ENCODE measurements at regions not wholly inside any gene's neighbourhood (a gene's known extent, or its start where the extent isn't known, plus 50 kb on each side); places are given as distances from the start of the nearest gene placed in this dataset.

GRCh38 chr4:23674694-23675093 lies 215.2 kb downstream of the PPARGC1A start:
- Mint-ChIP-seq H3K27me3 (peaks cover 13% of the 10 kb centered on the region), H3K4me3 (ENCODE audit: low read depth) (no peak overlapping the region), H3K27ac (no peak overlapping the region), H3K4me1 (ENCODE audit: low read depth) (no peaks in the 10 kb centered on the region), H3K36me3 (ENCODE audit: insufficient read depth) (no peaks in the 10 kb centered on the region), H3K9me3 (ENCODE audit: low read depth) (peaks cover 3% of the 10 kb centered on the region)
- no peak for DNase-seq (ENCODE audit: low spot score, unreplicated experiment)
- no peak for TF ChIP-seq CTCF (IDR thresholded peaks at IDR 0.05; ENCODE audit: unreplicated experiment)

- no peak overlapping the region for H3K4me3 Mint-ChIP-seq (ENCODE audit: low read depth)
- no peak overlapping the region for H3K27ac Mint-ChIP-seq
- H3K4me1 Mint-ChIP-seq (ENCODE audit: low read depth) = peaks cover 1% of the 10 kb centered on the region
- no peak for TF ChIP-seq CTCF (IDR thresholded peaks at IDR 0.05; ENCODE audit: unreplicated experiment)
- no peaks in the 10 kb centered on the region for H3K36me3 Mint-ChIP-seq (ENCODE audit: insufficient read depth)
- no peak for DNase-seq (ENCODE audit: low spot score, unreplicated experiment)
- H3K9me3 Mint-ChIP-seq (ENCODE audit: low read depth) = peaks cover 10% of the 10 kb centered on the region
- no peaks in the 10 kb centered on the region for H3K27me3 Mint-ChIP-seq
Measured at GRCh38 chr4:23667659-23668058, 222.2 kb downstream of the PPARGC1A start.

GRCh38 chr4:23660865-23661264 lies 229.0 kb downstream of the PPARGC1A start:
- TF ChIP-seq CTCF (IDR thresholded peaks at IDR 0.05; ENCODE audit: unreplicated experiment) = no peak
- Mint-ChIP-seq H3K4me3 (ENCODE audit: low read depth) (no peak overlapping the region), H3K27ac (no peak overlapping the region), H3K27me3 (no peaks in the 10 kb centered on the region), H3K36me3 (ENCODE audit: insufficient read depth) (no peaks in the 10 kb centered on the region), H3K4me1 (ENCODE audit: low read depth) (peaks cover 1% of the 10 kb centered on the region), H3K9me3 (ENCODE audit: low read depth) (peaks cover 10% of the 10 kb centered on the region)
- DNase-seq (ENCODE audit: low spot score, unreplicated experiment) = no peak

- peaks cover 4% of the 10 kb centered on the region for H3K9me3 Mint-ChIP-seq (ENCODE audit: low read depth)
- H3K4me1 Mint-ChIP-seq (ENCODE audit: low read depth) = no peaks in the 10 kb centered on the region
- no peaks in the 10 kb centered on the region for H3K27me3 Mint-ChIP-seq
- TF ChIP-seq CTCF (IDR thresholded peaks at IDR 0.05; ENCODE audit: unreplicated experiment) = no peak
- no peaks in the 10 kb centered on the region for H3K36me3 Mint-ChIP-seq (ENCODE audit: insufficient read depth)
- DNase-seq (ENCODE audit: low spot score, unreplicated experiment) = no peak
- H3K27ac Mint-ChIP-seq = no peak overlapping the region
- H3K4me3 Mint-ChIP-seq (ENCODE audit: low read depth) = no peak overlapping the region
Measured at GRCh38 chr4:23654791-23655190, 235.1 kb downstream of the PPARGC1A start.

- Mint-ChIP-seq H3K4me1 (ENCODE audit: low read depth) (no peaks in the 10 kb centered on the region), H3K4me3 (ENCODE audit: low read depth) (no peak overlapping the region), H3K36me3 (ENCODE audit: insufficient read depth) (peaks cover 2% of the 10 kb centered on the region), H3K27me3 (no peaks in the 10 kb centered on the region), H3K9me3 (ENCODE audit: low read depth) (peaks cover 9% of the 10 kb centered on the region), H3K27ac (no peak overlapping the region)
- no peak for DNase-seq (ENCODE audit: low spot score, unreplicated experiment)
- no peak for TF ChIP-seq CTCF (IDR thresholded peaks at IDR 0.05; ENCODE audit: unreplicated experiment)
Measured at GRCh38 chr4:23648854-23649596, 240.8 kb downstream of the PPARGC1A start.

Measured in progenitor cell of endocrine pancreas (in vitro differentiated cells).